Fibroblast of lung (primary cell): ENCODE measurements at regions not wholly inside any gene's neighbourhood (a gene's known extent, or its start where the extent isn't known, plus 50 kb on each side); places are given as distances from the start of the nearest gene placed in this dataset.

Experiments
- DNase-seq, 2 donors: peaks; one replicate each; pipeline versions ENCODE4 v3.0.0 to v3.0.0-alpha.2; 2010; ENCODE audit warnings: low read depth in 2 of 2
- H2AFZ ChIP-seq: 2 replicates; pipeline ENCODE4 v1.5.1; 2012; ENCODE audit warnings: low read length, control low read depth, inconsistent platforms
- H3K27ac ChIP-seq: 2 replicates; pipeline ENCODE4 v1.5.1; 2011; ENCODE audit warnings: low read length, control low read depth; ENCODE audit not compliant: insufficient read depth
- H3K27me3 ChIP-seq: 2 replicates; pipeline ENCODE4 v1.5.1; 2011; ENCODE audit warnings: mild to moderate bottlenecking, low read length; ENCODE audit not compliant: control insufficient read depth, insufficient read depth
- H3K36me3 ChIP-seq: 2 replicates; pipeline ENCODE4 v1.5.1; 2011; ENCODE audit warnings: low read length; ENCODE audit not compliant: control insufficient read depth, insufficient read depth
- H3K4me1 ChIP-seq: 2 replicates; pipeline ENCODE4 v1.5.1; 2011; ENCODE audit warnings: low read length; ENCODE audit not compliant: control insufficient read depth, insufficient read depth; ENCODE audit errors: extremely low read depth
- H3K4me2 ChIP-seq: 2 replicates; pipeline ENCODE4 v1.5.1; 2011; ENCODE audit warnings: low read length, control low read depth; ENCODE audit not compliant: insufficient read depth; ENCODE audit errors: extremely low read depth
- H3K4me3 ChIP-seq, 4 experiments: fragments of 200-600 bp in 1 of 4; sonication (generic) in 1 of 4; replicated peaks in 1 of 4; 2 replicates each; pipeline ENCODE4 v1.5.1; 2011 to 2016; ENCODE audit warnings: low read length in 4 of 4, low read depth in 3 of 4, mild to moderate bottlenecking in 3 of 4, control low read depth in 2 of 4, inconsistent platforms in 1 of 4, mixed read lengths in 1 of 4; ENCODE audit not compliant: insufficient read depth in 1 of 4; ENCODE audit errors: control extremely low read depth in 1 of 4
- H3K79me2 ChIP-seq: 2 replicates; pipeline ENCODE4 v1.5.1; 2012; ENCODE audit warnings: mild to moderate bottlenecking, low read length, inconsistent platforms; ENCODE audit not compliant: control insufficient read depth, insufficient read depth
- H3K9ac ChIP-seq: 2 replicates; pipeline ENCODE4 v1.5.1; 2011; ENCODE audit warnings: mild to moderate bottlenecking, low read length, control low read depth; ENCODE audit not compliant: insufficient read depth
- H3K9me3 ChIP-seq: 2 replicates; pipeline ENCODE4 v1.5.1; 2012; ENCODE audit warnings: low read depth, low read length; ENCODE audit not compliant: control insufficient read depth, insufficient read depth
- H4K20me1 ChIP-seq: 2 replicates; pipeline ENCODE4 v1.5.1; 2011; ENCODE audit warnings: low read length; ENCODE audit not compliant: control insufficient read depth, insufficient read depth; ENCODE audit errors: extremely low read depth
- CTCF ChIP-seq, 2 donors: IDR thresholded peaks in 1 of 2; conservative IDR thresholded peaks in 1 of 2; 1 replicate in 1 of 2; 2 replicates in 1 of 2; pipeline ENCODE4 v1.5.1; 2011 to 2012; ENCODE audit warnings: low read length in 2 of 2, control low read depth in 1 of 2, inconsistent platforms in 1 of 2, low read depth in 1 of 2, mild to moderate bottlenecking in 1 of 2
- EZH2 ChIP-seq: IDR thresholded peaks from 2 replicates; pipeline ENCODE4 v1.5.1; 2012; ENCODE audit warnings: low read length, control low read depth, mild to moderate bottlenecking; ENCODE audit errors: missing control alignments

- Histone ChIP-seq H3K27ac (no peak overlapping the region), H3K27me3 (no peaks in the 10 kb centered on the region), H3K9ac (no peak overlapping the region), H3K79me2 (no peaks in the 10 kb centered on the region), H3K36me3 (no peaks in the 10 kb centered on the region), H2AFZ (no peak overlapping the region), H3K9me3 (no peaks in the 10 kb centered on the region), H3K4me2 (no peak overlapping the region), H3K4me3 (no peak overlapping the region), H4K20me1 (no peaks in the 10 kb centered on the region), H3K4me1 (no peaks in the 10 kb centered on the region)
- DNase-seq = no peak
- no peak for TF ChIP-seq CTCF (conservative IDR thresholded peaks at IDR 0.05 in 1 of 2, IDR thresholded peaks at IDR 0.05 in 1 of 2; ENCODE audit: low read depth in 1 of 2, low read length in 2 of 2)
- no peak for TF ChIP-seq EZH2
Measured at GRCh38 chr18:41231681-41232080, 723.4 kb upstream of the PIK3C3 start.

GRCh38 chr18:41227993-41228392 lies 727.0 kb upstream of the PIK3C3 start:
- no peak for TF ChIP-seq CTCF (conservative IDR thresholded peaks at IDR 0.05 in 1 of 2, IDR thresholded peaks at IDR 0.05 in 1 of 2; ENCODE audit: low read depth in 1 of 2, low read length in 2 of 2)
- no peak for TF ChIP-seq EZH2
- Histone ChIP-seq H3K4me3 (no peak overlapping the region), H3K79me2 (no peaks in the 10 kb centered on the region), H3K4me2 (no peak overlapping the region), H3K9ac (no peak overlapping the region), H2AFZ (no peak overlapping the region), H3K4me1 (no peaks in the 10 kb centered on the region), H3K9me3 (no peaks in the 10 kb centered on the region), H3K27me3 (no peaks in the 10 kb centered on the region), H3K36me3 (no peaks in the 10 kb centered on the region), H4K20me1 (no peaks in the 10 kb centered on the region), H3K27ac (no peak overlapping the region)
- no peak for DNase-seq

GRCh38 chr18:41226911-41227310 lies 728.1 kb upstream of the PIK3C3 start:
- Histone ChIP-seq H3K36me3 (no peaks in the 10 kb centered on the region), H4K20me1 (no peaks in the 10 kb centered on the region), H3K9me3 (no peaks in the 10 kb centered on the region), H3K27me3 (no peaks in the 10 kb centered on the region), H3K4me3 (no peak overlapping the region), H3K79me2 (no peaks in the 10 kb centered on the region), H3K4me2 (no peak overlapping the region), H3K27ac (no peak overlapping the region), H2AFZ (no peak overlapping the region), H3K4me1 (no peaks in the 10 kb centered on the region), H3K9ac (no peak overlapping the region)
- no peak for DNase-seq
- TF ChIP-seq EZH2 (no peak), CTCF (conservative IDR thresholded peaks at IDR 0.05 in 1 of 2, IDR thresholded peaks at IDR 0.05 in 1 of 2; ENCODE audit: low read depth in 1 of 2, low read length in 2 of 2) (no peak)
